GM12864 (cell line): ENCODE measurements at regions not wholly inside any gene's neighbourhood (a gene's known extent, or its start where the extent isn't known, plus 50 kb on each side); places are given as distances from the start of the nearest gene placed in this dataset.
"Not testable (repeated sequence)": the region's sequence is repeated elsewhere in the genome, so short reads cannot be mapped to it uniquely, and the experiment has no call there.

Source experiments
- DNase-seq: peaks from one replicate; pipeline ENCODE4 v3.0.0-alpha.2; 2011; ENCODE audit warnings: low read depth
- H3K4me3 ChIP-seq: 2 replicates; pipeline ENCODE4 v1.5.1; 2011; ENCODE audit warnings: mild to moderate bottlenecking, low read depth, low read length, control low read depth
- TF ChIP-seq, protein P1 (sequence below): IDR thresholded peaks from 2 replicates; pipeline ENCODE4 v1.5.1; 2011; ENCODE audit warnings: low read depth, mild to moderate bottlenecking, moderate library complexity, low read length, control low read depth, inconsistent platforms; ENCODE audit errors: missing control alignments

DNA sequence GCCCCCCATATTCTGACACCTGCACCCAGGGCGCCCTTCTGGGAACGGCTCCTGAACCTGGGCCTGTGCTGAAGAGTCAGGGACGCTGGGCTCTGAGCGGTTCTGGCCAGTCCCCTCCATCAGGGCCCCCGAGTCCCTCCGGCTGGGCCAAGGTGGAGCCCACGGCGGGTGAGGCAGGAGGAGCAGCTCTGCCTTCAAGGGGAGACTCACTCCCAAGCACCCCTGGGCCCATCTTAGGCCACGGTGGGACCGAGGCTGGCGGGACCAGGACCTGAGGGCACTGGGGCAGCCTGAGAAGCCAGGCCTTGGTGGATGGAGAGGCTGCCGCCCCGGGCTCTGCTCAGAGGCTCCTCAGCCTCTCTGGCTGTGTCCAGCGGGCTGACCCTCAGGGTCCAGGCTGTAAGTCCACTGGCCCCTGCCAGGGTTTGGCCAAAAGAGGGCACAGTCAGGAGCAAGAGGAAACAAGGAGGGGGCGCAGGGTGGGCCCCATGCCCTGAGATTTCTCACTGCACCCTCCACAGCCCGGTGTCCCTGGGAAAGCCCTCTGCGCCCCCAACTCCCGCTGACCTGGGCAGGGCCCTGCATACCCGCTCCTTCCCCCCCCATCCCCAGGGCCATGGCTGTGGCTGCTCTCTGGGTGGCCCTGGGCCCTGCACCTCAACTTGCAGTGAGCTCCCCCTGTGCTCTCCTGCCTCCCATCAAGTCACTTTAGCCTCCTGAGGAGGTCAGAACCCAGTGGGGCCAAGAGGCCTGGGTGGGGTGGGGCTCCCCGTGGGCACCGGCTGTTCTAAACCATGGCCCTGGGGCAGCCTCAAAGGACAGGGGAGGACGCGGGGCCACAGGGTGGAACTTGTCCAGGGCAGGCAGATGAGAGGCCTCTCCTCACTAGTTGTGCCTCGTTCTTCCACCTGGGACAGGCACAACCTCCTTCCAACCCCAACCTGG lies 266.4 kb upstream of the SFSWAP start:
- TF ChIP-seq, protein P1, sequence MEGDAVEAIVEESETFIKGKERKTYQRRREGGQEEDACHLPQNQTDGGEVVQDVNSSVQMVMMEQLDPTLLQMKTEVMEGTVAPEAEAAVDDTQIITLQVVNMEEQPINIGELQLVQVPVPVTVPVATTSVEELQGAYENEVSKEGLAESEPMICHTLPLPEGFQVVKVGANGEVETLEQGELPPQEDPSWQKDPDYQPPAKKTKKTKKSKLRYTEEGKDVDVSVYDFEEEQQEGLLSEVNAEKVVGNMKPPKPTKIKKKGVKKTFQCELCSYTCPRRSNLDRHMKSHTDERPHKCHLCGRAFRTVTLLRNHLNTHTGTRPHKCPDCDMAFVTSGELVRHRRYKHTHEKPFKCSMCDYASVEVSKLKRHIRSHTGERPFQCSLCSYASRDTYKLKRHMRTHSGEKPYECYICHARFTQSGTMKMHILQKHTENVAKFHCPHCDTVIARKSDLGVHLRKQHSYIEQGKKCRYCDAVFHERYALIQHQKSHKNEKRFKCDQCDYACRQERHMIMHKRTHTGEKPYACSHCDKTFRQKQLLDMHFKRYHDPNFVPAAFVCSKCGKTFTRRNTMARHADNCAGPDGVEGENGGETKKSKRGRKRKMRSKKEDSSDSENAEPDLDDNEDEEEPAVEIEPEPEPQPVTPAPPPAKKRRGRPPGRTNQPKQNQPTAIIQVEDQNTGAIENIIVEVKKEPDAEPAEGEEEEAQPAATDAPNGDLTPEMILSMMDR: no peak
- no peak overlapping the region for H3K4me3 ChIP-seq
- DNase-seq: no peak

DNA sequence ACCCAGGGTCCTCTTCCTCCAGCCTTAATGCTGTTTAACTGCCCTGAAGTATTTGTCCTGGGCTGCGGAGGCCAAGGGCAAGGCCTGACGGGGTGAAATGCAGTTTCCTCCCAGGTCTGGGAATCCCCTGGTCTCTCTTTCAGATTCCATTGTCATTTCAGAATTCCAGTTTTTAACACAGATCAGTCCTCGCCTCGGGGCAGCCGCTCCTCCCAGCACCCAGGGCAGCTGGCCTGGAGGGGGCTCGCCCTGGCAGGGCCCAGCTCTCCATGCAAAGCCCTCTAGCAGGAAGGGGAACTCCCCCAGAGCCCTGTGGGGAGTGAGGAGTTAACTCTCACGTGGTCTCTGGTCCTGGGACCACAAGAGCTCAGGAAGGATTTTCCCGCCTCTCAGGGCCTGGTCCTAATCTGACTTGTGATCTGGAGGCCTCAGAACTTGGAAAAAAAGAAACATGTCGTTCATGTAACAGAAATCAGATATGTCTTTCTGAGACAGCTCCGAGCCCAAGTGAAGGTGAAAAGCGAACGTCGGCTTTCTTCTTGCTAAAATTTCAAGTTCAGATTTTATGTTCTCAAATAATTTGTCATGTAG lies 265.6 kb upstream of the SFSWAP start:
- DNase-seq: no peak
- TF ChIP-seq, protein P1: no peak
- H3K4me3 ChIP-seq: no peak overlapping the region

DNA sequence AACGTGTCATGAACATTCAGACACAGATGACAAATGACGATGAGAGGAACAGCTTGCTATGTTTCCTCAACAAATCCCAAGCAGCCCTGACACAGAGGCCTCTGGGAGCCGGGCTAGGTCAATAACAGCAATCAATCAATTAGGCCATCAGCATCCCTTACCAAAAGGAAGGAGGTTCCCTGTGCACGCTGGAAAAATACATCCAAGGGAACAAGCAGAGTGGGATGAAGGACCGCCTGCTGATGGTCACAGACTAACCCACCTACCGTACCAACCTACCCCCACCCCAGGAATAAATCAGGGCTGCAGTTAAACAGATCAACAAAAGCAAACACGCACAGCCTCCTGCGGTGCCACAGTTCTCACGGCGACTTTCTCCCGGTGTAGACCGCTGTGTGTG lies 265.1 kb upstream of the SFSWAP start:
- DNase-seq: no peak
- TF ChIP-seq, protein P1: no peak
- no peak overlapping the region for H3K4me3 ChIP-seq

DNA sequence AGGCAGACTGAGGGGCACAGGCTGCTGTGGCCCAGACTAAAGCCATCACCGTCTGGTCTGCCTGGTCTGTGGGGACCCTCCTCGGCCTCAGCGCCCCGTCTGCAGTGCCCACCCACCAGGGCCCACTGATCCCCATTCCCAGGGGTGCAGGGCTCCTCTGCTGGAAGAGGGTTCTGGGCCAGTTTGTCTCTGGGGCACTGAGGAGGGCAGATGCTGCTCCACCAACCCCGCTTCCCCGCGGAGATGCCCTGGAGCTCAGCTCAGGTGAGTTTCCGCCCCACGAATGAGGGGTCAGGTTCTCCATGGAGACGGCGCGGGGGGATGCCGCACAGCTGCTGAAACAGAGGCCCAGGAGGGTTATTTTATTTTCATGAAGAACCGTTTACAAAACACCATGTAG lies 263.3 kb upstream of the SFSWAP start:
- not testable (repeated sequence) for DNase-seq, H3K4me3 ChIP-seq

DNA sequence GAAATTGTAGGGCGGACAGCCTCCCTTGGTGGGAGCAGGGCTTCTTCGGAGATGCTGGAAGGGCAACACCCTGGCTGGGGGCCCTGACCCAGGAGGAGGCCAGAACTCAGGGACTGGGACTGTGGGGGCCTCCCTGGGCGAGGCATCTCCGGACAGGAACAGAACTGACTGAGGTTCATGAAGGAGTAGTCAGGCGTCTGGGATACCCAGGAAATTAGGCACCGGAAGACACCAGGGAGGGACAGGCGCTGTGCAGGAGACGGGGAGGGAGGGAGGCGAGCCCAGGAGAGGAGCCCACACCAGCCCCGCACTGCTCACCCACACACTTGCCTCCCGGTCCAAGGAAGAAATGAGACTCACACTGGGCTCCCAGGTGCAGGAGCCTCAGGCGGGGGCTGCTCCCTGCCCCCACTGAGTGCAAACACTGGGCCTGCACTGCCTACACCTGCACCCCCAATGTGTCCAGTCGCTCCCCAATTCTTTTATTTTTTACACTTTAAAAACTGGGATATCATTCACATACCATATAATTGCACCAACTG lies 262.6 kb upstream of the SFSWAP start:
- DNase-seq: no peak
- H3K4me3 ChIP-seq: no peak overlapping the region
- TF ChIP-seq, protein P1: no peak

DNA sequence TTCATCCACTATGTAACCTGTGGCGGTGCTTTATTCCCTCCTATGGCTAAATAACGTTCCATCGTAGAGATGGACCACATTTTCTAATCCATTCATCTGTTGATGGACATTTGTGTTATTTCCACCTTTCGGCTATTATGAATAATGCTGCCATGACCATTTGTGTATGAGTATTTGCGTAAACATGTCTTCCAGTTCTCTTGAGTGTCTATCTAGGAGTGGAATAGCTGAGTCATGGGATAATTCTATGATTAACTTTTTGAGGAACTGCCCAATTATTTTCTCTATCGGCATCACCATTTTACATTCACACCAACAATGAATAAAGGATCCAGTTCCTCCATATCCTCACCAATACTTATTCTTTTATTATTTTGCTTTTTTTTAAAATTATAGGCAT lies 261.9 kb upstream of the SFSWAP start:
- no peak for DNase-seq
- H3K4me3 ChIP-seq: no peak overlapping the region
- TF ChIP-seq, protein P1: no peak

DNA sequence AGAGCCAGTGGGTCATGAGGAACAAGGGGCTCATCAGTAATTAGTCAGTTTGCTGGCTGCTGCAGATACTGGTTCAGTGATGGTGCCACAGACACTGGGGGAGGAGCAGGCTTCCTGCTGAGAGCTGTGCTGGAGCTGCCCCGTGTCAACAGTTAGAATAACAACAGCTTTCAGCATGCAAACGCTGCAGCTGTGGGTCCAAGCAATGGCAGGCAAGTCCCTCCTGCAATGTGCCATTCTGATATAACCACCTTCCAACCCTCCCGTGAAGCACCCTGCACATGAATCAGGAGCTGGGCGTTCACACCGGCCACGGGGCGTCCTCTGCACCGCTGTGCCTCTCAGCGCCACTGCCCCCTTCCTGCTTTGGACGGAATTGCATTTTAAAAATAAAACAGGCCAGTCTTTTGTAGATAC lies 258.4 kb upstream of the SFSWAP start:
- TF ChIP-seq, protein P1: peak; percentile 68
- no peak for DNase-seq
- H3K4me3 ChIP-seq: no peak overlapping the region
